NCI-H1694 treated with DMSO at 0.1 percent for 48 hours (cell line): ENCODE measurements at regions not wholly inside any gene's neighbourhood (a gene's known extent, or its start where the extent isn't known, plus 50 kb on each side); places are given as distances from the start of the nearest gene placed in this dataset.
"Not testable (repeated sequence)": the region's sequence is repeated elsewhere in the genome, so short reads cannot be mapped to it uniquely, and the experiment has no call there.

Experiments used
- DNase-seq: peaks from one replicate; lab custom pipeline; 2025; lab: John Stamatoyannopoulos, UW

DNA sequence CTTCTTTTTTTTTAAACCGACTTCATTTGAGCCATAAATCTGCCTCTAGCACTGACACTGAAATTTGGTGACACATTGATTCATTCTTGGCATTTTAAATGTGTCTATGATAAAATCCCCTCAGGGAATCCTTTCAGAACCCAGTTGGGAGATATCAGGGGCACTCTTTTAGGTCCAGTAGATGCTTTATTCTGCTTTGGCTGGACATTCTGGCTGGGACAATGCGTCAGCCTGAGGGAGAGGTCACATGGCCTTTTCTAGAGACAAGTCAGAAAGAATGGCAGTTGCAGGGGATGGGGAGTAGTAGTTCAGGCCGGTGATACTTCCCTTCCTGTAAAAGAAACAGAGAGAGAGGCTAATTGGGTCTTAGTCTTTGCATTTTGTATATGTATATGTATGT, 63.1 kb downstream of the TRIM43 start:
- DNase-seq: not testable (repeated sequence)

DNA sequence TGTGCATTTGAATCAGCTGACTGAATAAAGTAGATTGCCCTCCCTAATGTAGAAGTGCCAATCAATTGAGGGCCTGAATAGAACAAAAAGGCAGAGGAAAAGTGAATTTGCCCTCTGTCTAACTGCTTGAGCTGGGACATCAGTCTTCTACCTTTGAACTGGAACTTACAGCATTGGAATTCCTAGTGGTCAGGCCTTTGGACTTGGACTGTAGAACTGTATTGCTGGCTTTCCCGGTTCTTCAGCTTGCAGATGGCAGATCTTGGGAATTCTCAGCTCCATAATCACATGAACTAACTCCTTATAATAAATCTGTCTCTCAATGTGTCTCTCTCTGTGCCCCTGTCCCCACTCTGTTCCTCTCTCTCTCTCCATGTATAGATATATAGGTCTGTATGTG, 64.8 kb downstream of the TRIM43 start:
- not testable (repeated sequence) for DNase-seq

- DNase-seq: not testable (repeated sequence)
Measured at GRCh38 chr2:95657937-95658336, 66.1 kb downstream of the TRIM43 start.

DNA sequence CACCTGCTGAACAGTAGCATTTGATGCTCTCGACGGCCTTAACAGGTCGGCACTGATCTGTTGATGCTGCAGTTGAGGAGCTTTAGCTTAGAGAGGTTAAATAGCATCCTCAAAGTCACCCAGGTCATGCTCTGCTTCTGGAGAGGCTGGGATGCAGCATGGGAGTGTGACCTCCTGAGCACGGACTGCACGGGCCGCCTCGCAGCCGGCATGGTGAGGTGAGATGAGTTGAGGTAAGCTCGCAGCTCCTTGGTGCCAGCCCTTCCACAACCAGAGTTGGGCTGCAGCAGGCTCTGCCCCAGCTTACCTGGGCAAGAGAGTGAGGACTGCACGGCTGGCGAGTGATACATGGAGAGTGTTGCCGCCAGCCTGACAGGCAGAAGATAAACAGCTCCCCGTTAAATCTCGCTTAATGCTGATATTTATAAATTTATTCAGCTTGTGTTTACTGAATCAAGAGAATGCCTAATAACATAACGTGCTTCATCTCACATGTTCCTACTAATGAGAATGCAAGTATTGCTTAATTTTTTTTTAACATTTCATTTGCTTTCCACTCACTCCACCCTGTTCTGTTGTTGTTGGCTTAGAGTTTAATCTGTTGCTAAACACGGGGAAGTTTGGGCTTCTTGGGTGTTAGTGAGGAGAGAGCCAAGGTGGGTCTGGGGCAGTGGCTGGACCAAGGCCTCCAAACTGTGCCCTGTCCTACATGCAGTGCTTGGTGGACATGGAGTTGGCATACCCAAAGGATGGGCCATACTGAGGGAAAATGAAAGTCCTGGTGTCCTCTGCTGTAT, 69.2 kb downstream of the TRIM43 start:
- DNase-seq: not testable (repeated sequence)

- DNase-seq: not testable (repeated sequence)
Measured at GRCh38 chr2:95663471-95664441, 72.0 kb downstream of the TRIM43 start.

DNA sequence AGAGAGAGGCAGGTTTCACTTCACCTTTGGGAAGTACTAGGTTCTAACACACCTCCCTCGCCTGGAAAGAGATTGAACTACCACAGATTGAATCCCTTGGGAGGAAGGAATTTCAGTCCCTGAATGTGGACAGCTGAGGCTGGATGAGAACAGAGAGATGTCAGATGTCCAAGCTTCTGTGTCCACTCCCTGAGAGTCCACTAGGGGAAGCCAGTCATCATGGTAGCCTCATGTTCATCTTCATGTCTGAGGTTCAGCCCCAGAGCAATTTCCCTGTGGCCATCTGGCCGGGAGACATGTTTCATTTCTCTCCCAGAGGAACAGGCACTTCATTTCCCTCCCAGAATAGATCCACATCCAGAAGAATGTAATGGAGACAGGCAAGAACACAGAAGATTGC, 74.8 kb downstream of the TRIM43 start:
- not testable (repeated sequence) for DNase-seq

GRCh38 chr2:95667480-95667879, 75.7 kb downstream of the TRIM43 start:
- no peak for DNase-seq

DNA sequence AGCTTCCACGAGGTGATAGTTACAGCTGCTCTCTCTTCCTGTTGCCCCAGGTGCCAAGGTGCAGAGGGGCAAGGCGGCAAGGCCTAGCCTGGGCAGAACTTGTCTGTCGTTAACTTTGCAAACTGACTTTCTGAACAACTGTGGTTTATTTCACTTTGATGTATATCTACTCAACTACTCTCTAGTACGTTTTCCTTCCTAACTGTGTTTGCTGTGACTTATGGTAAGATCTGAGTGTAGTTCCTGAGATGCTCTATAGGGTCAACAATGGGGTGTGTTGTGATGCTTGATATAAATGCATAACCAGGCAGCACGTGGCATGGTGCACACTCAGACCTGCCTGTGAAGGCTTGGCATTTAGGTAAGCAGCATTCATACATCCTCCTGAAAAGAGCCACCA, 77.1 kb downstream of the TRIM43 start:
- DNase-seq: not testable (repeated sequence)

GRCh38 chr2:95669441-95669991, 77.7 kb downstream of the TRIM43 start:
- DNase-seq: no peak

- no peak for DNase-seq
Measured at GRCh38 chr2:95670167-95670566, 78.4 kb downstream of the TRIM43 start.

GRCh38 chr2:95670686-95671085, 78.9 kb downstream of the TRIM43 start:
- DNase-seq: no peak

- DNase-seq: not testable (repeated sequence)
Measured at GRCh38 chr2:95671171-95671570, 79.4 kb downstream of the TRIM43 start.

DNA sequence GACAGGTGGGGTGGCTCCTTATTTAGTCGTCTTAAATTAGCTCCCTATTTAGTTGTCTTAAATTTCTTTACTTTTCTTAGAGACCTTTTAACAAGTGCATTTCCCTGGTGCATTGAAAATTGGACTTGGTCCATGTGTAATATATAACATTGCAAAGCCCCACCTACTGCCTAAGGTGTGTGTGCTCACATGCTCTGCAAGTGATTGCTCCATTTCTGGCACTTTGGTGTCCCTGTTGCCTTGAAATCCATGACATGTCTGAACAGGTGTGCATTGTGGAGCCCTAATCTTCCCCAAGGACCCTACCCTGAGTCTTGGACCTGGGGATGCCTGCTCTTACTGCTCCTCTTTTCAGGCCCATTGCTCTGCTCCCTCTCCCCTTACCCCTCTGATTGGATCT, 80.2 kb downstream of the TRIM43 start:
- not testable (repeated sequence) for DNase-seq

DNA sequence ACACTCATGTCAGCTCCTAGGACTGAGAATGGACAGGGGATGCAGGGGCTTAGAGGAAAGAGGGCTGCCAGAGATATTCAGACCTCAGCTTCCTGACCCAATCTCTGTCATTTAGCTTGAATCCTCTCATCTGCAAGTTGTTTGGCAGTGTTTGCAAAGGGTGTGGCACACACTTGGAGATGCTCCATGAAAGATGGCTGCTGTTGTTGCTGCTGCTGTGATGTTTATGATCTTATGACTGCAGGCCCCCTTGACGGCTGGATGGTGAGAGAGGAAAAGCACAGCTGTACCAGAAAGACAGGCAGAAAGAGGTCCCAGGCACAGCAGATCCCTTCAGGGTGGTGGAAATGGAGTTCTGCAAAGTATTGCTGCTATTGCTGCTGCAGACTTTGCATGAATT, 80.7 kb downstream of the TRIM43 start:
- DNase-seq: not testable (repeated sequence)

DNA sequence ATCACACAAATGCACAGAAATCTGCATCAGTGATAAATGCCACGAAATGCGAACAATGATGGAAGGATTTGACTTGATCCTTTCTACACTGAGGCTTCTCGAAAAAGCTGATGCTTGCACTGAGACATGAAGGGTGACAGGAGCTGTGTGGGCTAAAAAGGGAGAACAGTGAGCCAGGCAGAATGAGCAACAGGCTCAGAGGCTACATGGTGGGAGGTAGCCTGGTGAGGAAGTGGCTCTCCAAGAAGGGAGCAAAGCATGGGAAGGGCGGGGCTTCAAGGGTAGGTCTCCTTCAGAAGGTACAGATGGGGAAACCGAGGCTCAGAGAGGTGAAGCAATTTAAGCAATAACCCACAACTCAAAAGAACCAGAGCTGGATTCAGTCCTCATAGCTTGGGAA, 82.4 kb downstream of the TRIM43 start:
- DNase-seq: no peak

GRCh38 chr2:95676573-95676972, 84.8 kb downstream of the TRIM43 start:
- DNase-seq: not testable (repeated sequence)

GRCh38 chr2:95677346-95677745, 85.5 kb downstream of the TRIM43 start:
- DNase-seq: no peak

GRCh38 chr2:95677833-95678232, 86.0 kb downstream of the TRIM43 start:
- DNase-seq: not testable (repeated sequence)

- not testable (repeated sequence) for DNase-seq
Measured at GRCh38 chr2:95681158-95681557, 89.4 kb downstream of the TRIM43 start.

GRCh38 chr2:95681589-95682081, 89.8 kb downstream of the TRIM43 start:
- DNase-seq: not testable (repeated sequence)

DNA sequence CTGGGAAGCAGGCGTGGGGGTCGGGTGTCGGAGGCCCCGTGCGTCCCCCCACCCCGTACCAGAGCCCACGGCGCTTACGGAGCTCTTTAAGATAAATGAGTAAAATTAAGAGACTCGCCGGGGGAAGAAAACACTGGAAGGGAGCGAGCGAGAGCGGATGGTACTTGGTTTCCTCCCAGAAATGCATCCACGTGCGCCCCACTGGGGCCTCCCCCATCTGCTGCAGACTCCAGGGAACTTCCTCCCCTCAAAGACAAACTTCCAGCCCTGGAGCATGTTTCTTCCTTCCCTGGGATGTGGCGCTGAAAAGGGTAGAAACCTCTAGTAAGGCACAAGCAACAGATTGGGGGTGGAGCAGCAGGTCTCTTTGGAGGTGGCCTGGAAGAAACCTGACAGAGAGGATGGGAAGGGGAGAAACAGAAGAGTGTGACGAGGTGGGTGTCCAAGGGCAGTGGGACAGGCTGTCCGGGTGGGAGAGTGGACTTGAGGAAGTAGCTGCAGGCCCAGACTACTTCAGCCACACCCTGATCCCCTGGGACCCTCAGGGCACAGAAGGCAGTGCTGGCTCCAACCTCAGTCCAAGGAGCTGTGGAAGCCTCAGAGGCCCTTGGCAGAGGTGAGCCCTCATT, 91.2 kb downstream of the TRIM43 start:
- not testable (repeated sequence) for DNase-seq

DNA sequence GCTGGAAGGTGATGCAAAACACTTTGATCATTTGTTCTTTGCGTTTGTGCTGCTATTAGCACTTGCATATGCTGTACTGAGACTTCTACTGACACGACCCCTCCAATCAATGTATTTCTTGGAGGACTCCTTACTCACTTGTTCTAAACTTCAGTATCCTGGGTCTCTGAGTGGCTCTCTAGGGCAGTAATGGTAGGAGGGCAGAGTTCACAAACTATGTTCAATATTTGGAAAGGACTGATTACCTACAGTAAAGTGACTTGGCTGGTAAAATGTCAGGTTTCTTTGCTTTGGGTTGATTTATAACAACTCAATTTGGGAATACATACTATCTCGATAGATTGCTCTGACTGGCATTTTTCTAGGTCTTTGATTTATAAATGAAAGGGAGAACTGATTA, 93.7 kb downstream of the TRIM43 start:
- no peak for DNase-seq
